OCI-LY1 (cell line): ENCODE measurements at regions not wholly inside any gene's neighbourhood (a gene's known extent, or its start where the extent isn't known, plus 50 kb on each side); places are given as distances from the start of the nearest gene placed in this dataset.

Experiments
- H2AFZ ChIP-seq: fragments of 200-600 bp; sonication (generic), shearing (Covaris generic); 2 replicates; pipeline ENCODE4 v1.6.0; 2014; ENCODE audit warnings: antibody characterized with exemption, mild to moderate bottlenecking, low read length
- H3F3A ChIP-seq: fragments of 200-600 bp; sonication (generic), shearing (Covaris generic); 2 replicates; pipeline ENCODE4 v1.6.0; 2014; ENCODE audit warnings: mild to moderate bottlenecking, antibody characterized with exemption, low read length, moderate library complexity; ENCODE audit not compliant: insufficient read depth
- H3K27ac ChIP-seq: fragments of 200-600 bp; sonication (generic); 2 replicates; pipeline ENCODE4 v1.5.1; 2014; ENCODE audit warnings: low read length, mixed run types, mild to moderate bottlenecking, low read depth; ENCODE audit not compliant: poor library complexity, severe bottlenecking
- H3K27me3 ChIP-seq: fragments of 200-600 bp; sonication (generic); 2 replicates; pipeline ENCODE4 v1.6.0; 2014; ENCODE audit warnings: antibody characterized with exemption, mild to moderate bottlenecking, low read length, moderate library complexity; ENCODE audit not compliant: insufficient read depth
- H3K36me3 ChIP-seq: fragments of 200-600 bp; sonication (generic); 2 replicates; pipeline ENCODE4 v1.6.1; 2014; ENCODE audit warnings: mild to moderate bottlenecking, antibody characterized with exemption, low read length, moderate library complexity, mixed read lengths; ENCODE audit not compliant: insufficient read depth
- H3K4me1 ChIP-seq: fragments of 200-600 bp; sonication (generic); 2 replicates; pipeline ENCODE4 v1.5.1; 2014; ENCODE audit warnings: mild to moderate bottlenecking, low read length, moderate library complexity; ENCODE audit not compliant: insufficient read depth, severe bottlenecking
- H3K4me2 ChIP-seq: fragments of 200-600 bp; sonication (generic), shearing (Covaris generic); 2 replicates; pipeline ENCODE4 v1.6.1; 2014; ENCODE audit warnings: low read length
- H3K4me3 ChIP-seq: fragments of 200-600 bp; sonication (generic); 2 replicates; pipeline ENCODE4 v1.5.1; 2014; ENCODE audit warnings: low read length, low read depth, mild to moderate bottlenecking, mixed read lengths; ENCODE audit not compliant: poor library complexity, severe bottlenecking
- H3K79me2 ChIP-seq: fragments of 200-600 bp; shearing (Covaris generic); 2 replicates; pipeline ENCODE4 v1.6.1; 2016; ENCODE audit warnings: mixed run types, low read length, mixed read lengths; ENCODE audit not compliant: insufficient read depth
- H3K9ac ChIP-seq: fragments of 200-600 bp; sonication (generic), shearing (Covaris generic); 2 replicates; pipeline ENCODE4 v1.6.1; 2014; ENCODE audit warnings: mild to moderate bottlenecking, low read length, mixed read lengths
- H3K9me2 ChIP-seq: fragments of 200-600 bp; sonication (generic), shearing (Covaris generic); 2 replicates; pipeline ENCODE4 v1.6.1; 2014; ENCODE audit warnings: low read depth, mild to moderate bottlenecking, low read length, mixed read lengths
- H3K9me3 ChIP-seq: fragments of 200-600 bp; shearing (Covaris generic); 2 replicates; pipeline ENCODE4 v1.6.1; 2014; ENCODE audit warnings: low read length, mixed read lengths
- H4K20me1 ChIP-seq: fragments of 200-600 bp; sonication (generic), shearing (Covaris generic); 2 replicates; pipeline ENCODE4 v1.6.0; 2016; ENCODE audit warnings: mild to moderate bottlenecking, low read length; ENCODE audit not compliant: insufficient read depth
- CTCF ChIP-seq: fragments of 200-600 bp; sonication (generic), shearing (Covaris generic); IDR thresholded peaks from 2 replicates; pipeline ENCODE4 v1.5.1; 2017; ENCODE audit warnings: mild to moderate bottlenecking, antibody characterized with exemption, low read length, moderate library complexity, mixed read lengths
- EZH2 ChIP-seq: fragments of 200-600 bp; sonication (generic), shearing (Covaris generic); IDR thresholded peaks from 2 replicates; pipeline ENCODE4 v1.8.0; 2017; ENCODE audit warnings: borderline replicate concordance, mixed run types, mild to moderate bottlenecking, antibody characterized with exemption, low read length, moderate library complexity, mixed read lengths

GRCh38 chr15:35822153-35822552 is 276.2 kb upstream of the DPH6 start:
- Histone ChIP-seq H3F3A (no peaks in the 10 kb centered on the region), H2AFZ (no peak overlapping the region), H3K36me3 (no peaks in the 10 kb centered on the region), H3K4me3 (no peak overlapping the region), H3K9me2 (no peaks in the 10 kb centered on the region), H3K9me3 (no peaks in the 10 kb centered on the region), H3K4me1 (no peaks in the 10 kb centered on the region), H3K79me2 (no peaks in the 10 kb centered on the region), H3K27ac (no peak overlapping the region), H3K9ac (no peak overlapping the region), H3K27me3 (no peaks in the 10 kb centered on the region), H4K20me1 (no peaks in the 10 kb centered on the region), H3K4me2 (no peak overlapping the region)
- TF ChIP-seq EZH2 (no peak), CTCF (no peak)

- no peaks in the 10 kb centered on the region for H3K9me2 ChIP-seq
- H3K27me3 ChIP-seq = no peaks in the 10 kb centered on the region
- no peaks in the 10 kb centered on the region for H3K9me3 ChIP-seq
- no peak overlapping the region for H3K4me3 ChIP-seq
- H3F3A ChIP-seq = no peaks in the 10 kb centered on the region
- H3K4me2 ChIP-seq = no peak overlapping the region
- H3K79me2 ChIP-seq = no peaks in the 10 kb centered on the region
- no peak overlapping the region for H3K9ac ChIP-seq
- H3K27ac ChIP-seq = no peak overlapping the region
- no peaks in the 10 kb centered on the region for H3K36me3 ChIP-seq
- no peaks in the 10 kb centered on the region for H4K20me1 ChIP-seq
- no peaks in the 10 kb centered on the region for H3K4me1 ChIP-seq
- no peak overlapping the region for H2AFZ ChIP-seq
- no peak for TF ChIP-seq EZH2
- TF ChIP-seq CTCF = no peak
Measured at GRCh38 chr15:35827141-35827540, 281.2 kb upstream of the DPH6 start.

- no peaks in the 10 kb centered on the region for H3K4me1 ChIP-seq
- no peak overlapping the region for H2AFZ ChIP-seq
- no peaks in the 10 kb centered on the region for H3F3A ChIP-seq
- H3K27me3 ChIP-seq = no peaks in the 10 kb centered on the region
- no peak for TF ChIP-seq EZH2
- H3K4me3 ChIP-seq = no peak overlapping the region
- H3K36me3 ChIP-seq = no peaks in the 10 kb centered on the region
- no peaks in the 10 kb centered on the region for H3K9me2 ChIP-seq
- no peak overlapping the region for H3K9ac ChIP-seq
- no peaks in the 10 kb centered on the region for H3K9me3 ChIP-seq
- H3K79me2 ChIP-seq = no peaks in the 10 kb centered on the region
- no peak overlapping the region for H3K27ac ChIP-seq
- H3K4me2 ChIP-seq = no peak overlapping the region
- no peaks in the 10 kb centered on the region for H4K20me1 ChIP-seq
Measured at GRCh38 chr15:35827911-35828310, 281.9 kb upstream of the DPH6 start.

GRCh38 chr15:35833581-35833980 is 287.6 kb upstream of the DPH6 start:
- no peaks in the 10 kb centered on the region for H3K4me1 ChIP-seq
- no peak overlapping the region for H3K9ac ChIP-seq
- TF ChIP-seq EZH2 = no peak
- no peak for TF ChIP-seq CTCF
- no peak overlapping the region for H3K27ac ChIP-seq
- no peaks in the 10 kb centered on the region for H3K27me3 ChIP-seq
- no peak overlapping the region for H2AFZ ChIP-seq
- H4K20me1 ChIP-seq = no peaks in the 10 kb centered on the region
- H3K9me2 ChIP-seq = no peaks in the 10 kb centered on the region
- no peak overlapping the region for H3K4me2 ChIP-seq
- no peaks in the 10 kb centered on the region for H3K36me3 ChIP-seq
- H3F3A ChIP-seq = no peaks in the 10 kb centered on the region
- H3K9me3 ChIP-seq = no peaks in the 10 kb centered on the region
- no peak overlapping the region for H3K4me3 ChIP-seq
- no peaks in the 10 kb centered on the region for H3K79me2 ChIP-seq
